ENCODE measurements at regions not wholly inside any gene's neighbourhood (a gene's known extent, or its start where the extent isn't known, plus 50 kb on each side); places are given as distances from the start of the nearest gene placed in this dataset.

- no peak for TF ChIP-seq E2F6 (IDR thresholded peaks at IDR 0.05)
- no peak for TF ChIP-seq CHD2 (IDR thresholded peaks at IDR 0.05; ENCODE audit: low read length)
Observed at GRCh38 chr1:221840511-221841243, 98.8 kb upstream of the DUSP10 start (continued).

Measured in H1 (cell line).